Liver (tissue), 8 donors: ENCODE measurements at regions not wholly inside any gene's neighbourhood (a gene's known extent, or its start where the extent isn't known, plus 50 kb on each side); places are given as distances from the start of the nearest gene placed in this dataset.

ENCODE experiments used
- DNase-seq: peaks from one replicate; pipeline ENCODE4 v3.0.0-alpha.2; 2017; ENCODE audit warnings: low spot score
- H3K27ac ChIP-seq, 2 donors: one replicate each; pipeline ENCODE4 v1.7.0; 2013; ENCODE audit warnings: inconsistent platforms in 2 of 2, low read length in 2 of 2, control low read depth in 1 of 2, low read depth in 1 of 2, mild to moderate bottlenecking in 1 of 2
- H3K27me3 ChIP-seq, 4 donors: one replicate each; pipeline versions ENCODE4 v1.6.1 to v1.7.0; 2013; ENCODE audit warnings: low read length in 3 of 4, inconsistent platforms in 1 of 4, mild to moderate bottlenecking in 1 of 4, moderate library complexity in 1 of 4; ENCODE audit not compliant: control insufficient read depth in 4 of 4, insufficient read depth in 4 of 4
- H3K36me3 ChIP-seq, 4 donors: one replicate each; pipeline versions ENCODE4 v1.6.1 to v1.7.0; 2013; ENCODE audit warnings: low read length in 3 of 4, mild to moderate bottlenecking in 3 of 4, low read depth in 1 of 4, moderate library complexity in 1 of 4; ENCODE audit not compliant: control insufficient read depth in 4 of 4, insufficient read depth in 3 of 4
- H3K4me1 ChIP-seq, 4 donors: one replicate each; pipeline versions ENCODE4 v1.6.1 to v1.7.0; 2013; ENCODE audit warnings: low read length in 3 of 4, mild to moderate bottlenecking in 3 of 4, moderate library complexity in 1 of 4; ENCODE audit not compliant: control insufficient read depth in 4 of 4, insufficient read depth in 4 of 4
- H3K4me3 ChIP-seq, 3 donors: one replicate each; pipeline versions ENCODE4 v1.6.1 to v1.7.0; 2013; ENCODE audit warnings: low read length in 3 of 3, control low read depth in 1 of 3, low read depth in 1 of 3, mild to moderate bottlenecking in 1 of 3
- H3K9ac ChIP-seq, 2 donors: one replicate each; pipeline ENCODE4 v1.7.0; 2013; ENCODE audit warnings: low read length in 2 of 2, mild to moderate bottlenecking in 2 of 2, moderate library complexity in 2 of 2, control low read depth in 1 of 2, low read depth in 1 of 2
- H3K9me3 ChIP-seq, 4 donors: one replicate each; pipeline versions ENCODE4 v1.6.1 to v1.7.0; 2013; ENCODE audit warnings: low read length in 3 of 4; ENCODE audit not compliant: control insufficient read depth in 4 of 4
- ATF3 ChIP-seq: IDR thresholded peaks from 2 replicates; pipeline ENCODE4 v1.6.1; 2016; ENCODE audit warnings: antibody characterized with exemption
- CTCF ChIP-seq: fragments of 150-350 bp; IDR thresholded peaks from 2 replicates; pipeline ENCODE4 v1.5.1; 2017; ENCODE audit warnings: improper control_type of control experiment, low read depth, low read length; ENCODE audit not compliant: missing input control
- EGR1 ChIP-seq, 2 donors: IDR thresholded peaks; 2 replicates each; pipeline ENCODE4 v1.6.1; 2016 to 2018; ENCODE audit warnings: antibody characterized with exemption in 2 of 2, low read depth in 2 of 2
- FOXA1 ChIP-seq: IDR thresholded peaks from 2 replicates; pipeline ENCODE4 v1.6.1; 2016; ENCODE audit warnings: antibody characterized with exemption
- FOXA2 ChIP-seq: IDR thresholded peaks from 2 replicates; pipeline ENCODE4 v1.6.1; 2016; ENCODE audit warnings: antibody characterized with exemption
- GABPA ChIP-seq, 2 donors: IDR thresholded peaks in 1 of 2; conservative IDR thresholded peaks in 1 of 2; 2 replicates each; pipeline ENCODE4 v1.6.1; 2016; ENCODE audit warnings: antibody characterized with exemption in 2 of 2, mild to moderate bottlenecking in 1 of 2, moderate library complexity in 1 of 2
- HNF4A ChIP-seq, 2 donors: conservative IDR thresholded peaks; 2 replicates each; pipeline ENCODE4 v1.6.1; 2016; ENCODE audit warnings: antibody characterized with exemption in 2 of 2, mild to moderate bottlenecking in 2 of 2
- HNF4G ChIP-seq: IDR thresholded peaks from 2 replicates; pipeline ENCODE4 v1.6.1; 2016; ENCODE audit warnings: antibody characterized with exemption
- JUND ChIP-seq, 2 donors: IDR thresholded peaks; 2 replicates each; pipeline ENCODE4 v1.6.1; 2016; ENCODE audit warnings: antibody characterized with exemption in 2 of 2
- MAX ChIP-seq: IDR thresholded peaks from 2 replicates; pipeline ENCODE4 v1.6.1; 2016; ENCODE audit warnings: antibody characterized with exemption
- NR2F2 ChIP-seq: IDR thresholded peaks from 2 replicates; pipeline ENCODE4 v1.6.1; 2016; ENCODE audit warnings: antibody characterized with exemption
- RAD21 ChIP-seq, 2 donors: IDR thresholded peaks; 2 replicates each; pipeline ENCODE4 v1.6.1; 2016; ENCODE audit warnings: antibody characterized with exemption in 2 of 2, mild to moderate bottlenecking in 2 of 2
- REST ChIP-seq: IDR thresholded peaks from 2 replicates; pipeline ENCODE4 v1.6.1; 2016; ENCODE audit warnings: antibody characterized with exemption, mild to moderate bottlenecking
- RXRA ChIP-seq, 2 donors: IDR thresholded peaks; 2 replicates each; pipeline ENCODE4 v1.6.1; 2017 to 2018; ENCODE audit warnings: antibody characterized with exemption in 2 of 2, mild to moderate bottlenecking in 1 of 2
- SP1 ChIP-seq: IDR thresholded peaks from 2 replicates; pipeline ENCODE4 v1.6.1; 2018; ENCODE audit warnings: antibody characterized with exemption, mild to moderate bottlenecking
- TAF1 ChIP-seq: conservative IDR thresholded peaks from 2 replicates; pipeline ENCODE4 v1.6.1; 2016; ENCODE audit warnings: antibody characterized with exemption, mild to moderate bottlenecking
- YY1 ChIP-seq: IDR thresholded peaks from 2 replicates; pipeline ENCODE4 v1.6.1; 2016; ENCODE audit warnings: antibody characterized with exemption, mild to moderate bottlenecking
- ZBTB33 ChIP-seq: IDR thresholded peaks from 2 replicates; pipeline ENCODE4 v1.6.1; 2016; ENCODE audit warnings: antibody characterized with exemption
- WGBS: extraction: QIAGEN DNeasy Blood & Tissue Kit; methylation state at CpG from one replicate; pipeline ENCODE4 v1.1.7; 2013; 5-methylcytosine and 5-hydroxymethylcytosine counted together
- donor health status: healthy.
- donor health status: healthy.
- donor health status: healthy.
- donor health status: healthy.
- donor health status: healthy.

- Histone ChIP-seq H3K9me3 (no peaks in the 10 kb centered on the region), H3K27ac (no peak overlapping the region), H3K9ac (no peak overlapping the region), H3K27me3 (no peaks in the 10 kb centered on the region), H3K4me3 (no peak overlapping the region), H3K36me3 (no peaks in the 10 kb centered on the region), H3K4me1 (no peaks in the 10 kb centered on the region)
- TF ChIP-seq CTCF (no peak), MAX (no peak), NR2F2 (no peak), YY1 (no peak), FOXA2 (no peak), RAD21 (IDR thresholded peaks at IDR 0.05) (no peak), GABPA (IDR thresholded peaks at IDR 0.05 in 1 of 2, conservative IDR thresholded peaks at IDR 0.05 in 1 of 2) (no peak), TAF1 (no peak), HNF4A (conservative IDR thresholded peaks at IDR 0.05) (no peak), ZBTB33 (no peak), HNF4G (no peak), EGR1 (IDR thresholded peaks at IDR 0.05; ENCODE audit: low read depth in 2 of 2) (no peak), REST (no peak), ATF3 (no peak), JUND (IDR thresholded peaks at IDR 0.05) (no peak), FOXA1 (no peak), RXRA (IDR thresholded peaks at IDR 0.05) (no peak), SP1 (no peak)
- 83% methylated on average over 4 of the region's 4 CpGs for WGBS
- DNase-seq, result no peak
Measured at GRCh38 chr15:77552066-77552465, 80.6 kb downstream of the LINGO1 start.
